PC-9 (cell line): ENCODE measurements at regions not wholly inside any gene's neighbourhood (a gene's known extent, or its start where the extent isn't known, plus 50 kb on each side); places are given as distances from the start of the nearest gene placed in this dataset.
"Not testable (repeated sequence)": the region's sequence is repeated elsewhere in the genome, so short reads cannot be mapped to it uniquely, and the experiment has no call there.

Experiments
- BruUV-seq: library from RNA; stranded (reverse); fragments of 400-500 nt; replicated peaks from 2 replicates; lab custom pipeline; 2021; lab: Mats Ljungman, UMichigan
- CTCF ChIA-PET: fragments of 300-600 bp; sonication (Branson Sonifier 250); formaldehyde crosslinking; loops from one replicate; lab custom pipeline; 2022; ENCODE audit warnings: antibody characterized with exemption; lab: Charles Lee
- POLR2A ChIA-PET: fragments of 300-600 bp; sonication (Branson Sonifier 250); formaldehyde crosslinking; loops from one replicate; lab custom pipeline; 2022; ENCODE audit warnings: antibody characterized with exemption; ENCODE audit not compliant: unreplicated experiment; lab: Charles Lee
- DNase-seq, 2 experiments: peaks; one replicate each; pipeline versions ENCODE4 v3.0.0 to v3.0.0-alpha.2; 2015 to 2022; ENCODE audit warnings: mixed read lengths in 1 of 2
- H2AFZ ChIP-seq: fragments of 200-600 bp; sonication (generic); 2 replicates; pipeline ENCODE4 v1.8.1; 2017; ENCODE audit warnings: antibody characterized with exemption
- H3F3A ChIP-seq: fragments of 200-600 bp; sonication (generic); 2 replicates; pipeline ENCODE4 v1.8.1; 2017; ENCODE audit warnings: antibody characterized with exemption, mild to moderate bottlenecking, low read depth; ENCODE audit not compliant: insufficient read depth
- H3K27ac ChIP-seq: fragments of 200-600 bp; sonication (generic); 2 replicates; pipeline ENCODE4 v1.6.1; 2016; ENCODE audit warnings: mixed run types
- H3K27me3 ChIP-seq: fragments of 200-600 bp; sonication (generic); 2 replicates; pipeline ENCODE4 v1.6.1; 2016; ENCODE audit warnings: low read depth, mixed run types; ENCODE audit not compliant: insufficient read depth
- H3K36me3 ChIP-seq: fragments of 200-600 bp; sonication (generic); 2 replicates; pipeline ENCODE4 v1.6.1; 2016; ENCODE audit warnings: low read depth, mixed run types
- H3K4me1 ChIP-seq: fragments of 200-600 bp; sonication (generic); replicated peaks from 2 replicates; pipeline ENCODE4 v1.6.1; 2016; ENCODE audit warnings: mixed run types; ENCODE audit not compliant: insufficient read depth
- H3K4me2 ChIP-seq: fragments of 200-600 bp; sonication (generic); 2 replicates; pipeline ENCODE4 v1.6.1; 2017; ENCODE audit warnings: mixed run types
- H3K4me3 ChIP-seq: fragments of 200-600 bp; sonication (generic); 2 replicates; pipeline ENCODE4 v1.6.1; 2016; ENCODE audit warnings: mixed run types
- H3K79me2 ChIP-seq: fragments of 200-600 bp; sonication (generic); 2 replicates; pipeline ENCODE4 v1.6.1; 2017; ENCODE audit warnings: low read depth, mixed run types
- H3K9me2 ChIP-seq: fragments of 200-600 bp; sonication (generic); 2 replicates; pipeline ENCODE4 v1.8.1; 2017; ENCODE audit warnings: mild to moderate bottlenecking; ENCODE audit not compliant: insufficient read depth
- H3K9me3 ChIP-seq: fragments of 200-600 bp; sonication (generic); 2 replicates; pipeline ENCODE4 v1.8.1; 2016; ENCODE audit warnings: low read depth; ENCODE audit not compliant: insufficient read depth
- H4K20me1 ChIP-seq: fragments of 200-600 bp; sonication (generic); 2 replicates; pipeline ENCODE4 v1.8.1; 2017; ENCODE audit not compliant: insufficient read depth
- EZH2 ChIP-seq: fragments of 200-600 bp; sonication (generic); IDR thresholded peaks from 2 replicates; pipeline ENCODE4 v1.8.0; 2017; ENCODE audit warnings: antibody characterized with exemption, low read depth
- intact Hi-C: fragments of 100-400 bp; cut with micrococcal nuclease; formaldehyde crosslinking; loops from one replicate; pipeline ENCODE4 v1.10.0; 2022; ENCODE audit not compliant: unreplicated experiment
- TF ChIP-seq, protein P1 (sequence below): fragments of 200-600 bp; sonication (generic); conservative IDR thresholded peaks from 2 replicates; pipeline ENCODE4 v1.6.1; 2017; ENCODE audit warnings: mixed run types, antibody characterized with exemption, mild to moderate bottlenecking, moderate library complexity

GRCh38 chr18:71036783-71037182 is 747.9 kb downstream of the SOCS6 start:
- Histone ChIP-seq H3K27me3 (no peaks in the 10 kb centered on the region), H3K4me2 (peak overlapping the region; percentile 48), H3K27ac (peak overlapping the region; percentile 68), H3F3A (peaks cover 14% of the 10 kb centered on the region; the same call in 1 of the 2 replicates), H4K20me1 (no peaks in the 10 kb centered on the region), H3K9me2 (no peaks in the 10 kb centered on the region), H3K79me2 (no peaks in the 10 kb centered on the region), H3K36me3 (no peaks in the 10 kb centered on the region), H3K4me1 (peaks cover 24% of the 10 kb centered on the region), H2AFZ (peak overlapping the region; percentile 14; the same call in 1 of the 2 replicates), H3K9me3 (no peaks in the 10 kb centered on the region; the same call in 1 of the 2 replicates), H3K4me3 (no peak overlapping the region)
- BruUV-seq, result no TSS peak
- ChIA-PET CTCF (no interaction called here), POLR2A (interaction anchor here (0.5 to 0.6 kb wide), 3 partner anchors 11 to 1834 kb away, joined by 3 read pairs; no protein-coding TSS in a partner anchor)
- DNase-seq, result peak; percentile 3 to 75
- intact Hi-C loops, result no loop called here
- TF ChIP-seq, protein P1, sequence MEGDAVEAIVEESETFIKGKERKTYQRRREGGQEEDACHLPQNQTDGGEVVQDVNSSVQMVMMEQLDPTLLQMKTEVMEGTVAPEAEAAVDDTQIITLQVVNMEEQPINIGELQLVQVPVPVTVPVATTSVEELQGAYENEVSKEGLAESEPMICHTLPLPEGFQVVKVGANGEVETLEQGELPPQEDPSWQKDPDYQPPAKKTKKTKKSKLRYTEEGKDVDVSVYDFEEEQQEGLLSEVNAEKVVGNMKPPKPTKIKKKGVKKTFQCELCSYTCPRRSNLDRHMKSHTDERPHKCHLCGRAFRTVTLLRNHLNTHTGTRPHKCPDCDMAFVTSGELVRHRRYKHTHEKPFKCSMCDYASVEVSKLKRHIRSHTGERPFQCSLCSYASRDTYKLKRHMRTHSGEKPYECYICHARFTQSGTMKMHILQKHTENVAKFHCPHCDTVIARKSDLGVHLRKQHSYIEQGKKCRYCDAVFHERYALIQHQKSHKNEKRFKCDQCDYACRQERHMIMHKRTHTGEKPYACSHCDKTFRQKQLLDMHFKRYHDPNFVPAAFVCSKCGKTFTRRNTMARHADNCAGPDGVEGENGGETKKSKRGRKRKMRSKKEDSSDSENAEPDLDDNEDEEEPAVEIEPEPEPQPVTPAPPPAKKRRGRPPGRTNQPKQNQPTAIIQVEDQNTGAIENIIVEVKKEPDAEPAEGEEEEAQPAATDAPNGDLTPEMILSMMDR, result no peak
- TF ChIP-seq EZH2, result no peak

DNA sequence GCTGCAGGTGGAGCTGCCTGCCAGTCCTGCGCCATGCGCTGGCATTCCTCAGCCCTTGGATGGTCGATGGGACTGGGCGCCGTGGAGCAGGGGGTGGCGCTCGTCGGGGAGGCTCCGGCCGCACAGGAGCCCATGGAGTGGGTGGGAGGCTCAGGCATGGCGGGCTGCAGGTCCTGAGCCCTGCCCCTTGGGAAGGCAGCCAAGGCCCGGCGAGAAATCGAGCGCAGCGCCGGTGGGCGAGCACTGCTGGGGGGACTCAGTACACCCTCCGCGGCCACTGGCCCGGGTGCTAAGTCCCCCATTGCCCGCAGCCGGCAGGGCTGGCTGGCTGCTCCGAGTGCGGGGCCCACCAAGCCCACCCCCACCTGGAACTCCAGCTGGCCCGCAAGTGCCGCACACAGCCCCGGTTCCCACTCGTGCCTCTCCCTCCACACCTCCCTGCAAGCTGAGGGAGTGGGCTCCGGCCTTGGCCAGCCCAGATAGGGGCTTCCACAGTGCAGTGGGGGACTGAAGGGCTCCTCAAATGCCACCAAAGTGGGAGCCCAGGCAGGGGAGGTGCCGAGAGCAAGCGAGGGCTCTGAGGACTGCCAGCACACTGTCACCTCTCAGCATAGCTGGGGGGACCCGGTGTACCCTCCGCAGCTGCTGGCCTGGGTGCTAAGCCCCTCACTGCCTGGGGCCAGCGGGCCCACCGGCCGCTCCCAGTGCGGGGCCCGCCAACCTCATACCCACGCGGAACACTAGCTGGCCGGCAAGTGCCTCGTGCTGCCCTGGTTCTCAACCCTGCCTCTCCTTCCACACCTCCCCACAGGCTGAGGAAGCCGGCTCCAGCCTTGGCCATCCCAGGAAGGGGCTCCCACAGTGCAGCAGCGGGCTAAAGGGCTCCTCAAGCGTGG is 742.7 kb downstream of the SOCS6 start:
- peaks cover 10% of the 10 kb centered on the region for H3K4me1 ChIP-seq
- POLR2A ChIA-PET, H2AFZ ChIP-seq, H3K79me2 ChIP-seq, H3K27ac ChIP-seq, H3K9me2 ChIP-seq, H4K20me1 ChIP-seq, H3K36me3 ChIP-seq, BruUV-seq, CTCF ChIA-PET, DNase-seq, H3K27me3 ChIP-seq, H3K9me3 ChIP-seq, H3F3A ChIP-seq, H3K4me2 ChIP-seq, H3K4me3 ChIP-seq, intact Hi-C loops: not testable (repeated sequence)

DNA sequence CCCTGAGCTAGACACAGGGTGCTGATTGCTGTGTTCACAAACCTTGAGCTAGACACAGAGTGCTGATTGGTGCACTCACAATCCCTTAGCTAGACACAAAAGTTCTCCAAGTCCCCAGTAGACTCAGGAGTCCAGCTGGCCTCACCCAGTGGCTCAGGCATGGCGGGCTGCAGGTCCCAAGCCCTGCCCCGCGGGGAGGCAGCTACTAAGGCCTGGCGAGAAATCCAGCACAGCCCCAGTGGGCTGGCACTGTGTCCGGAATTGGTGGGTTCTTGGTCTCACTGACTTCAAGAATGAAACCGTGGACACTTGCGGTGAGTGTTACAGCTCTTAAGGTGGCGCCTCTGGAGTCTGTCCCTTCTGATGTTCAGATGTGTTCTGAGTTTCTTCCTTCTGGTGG is 741.2 kb downstream of the SOCS6 start:
- H3K4me3 ChIP-seq, H3K27me3 ChIP-seq, H4K20me1 ChIP-seq, H3K9me3 ChIP-seq, H3K79me2 ChIP-seq, DNase-seq, POLR2A ChIA-PET, H3K4me1 ChIP-seq, H3F3A ChIP-seq, H3K36me3 ChIP-seq, H2AFZ ChIP-seq, H3K9me2 ChIP-seq, BruUV-seq, CTCF ChIA-PET, H3K27ac ChIP-seq, intact Hi-C loops, H3K4me2 ChIP-seq: not testable (repeated sequence)

GRCh38 chr18:71028285-71028762 is 739.5 kb downstream of the SOCS6 start:
- Histone ChIP-seq H4K20me1 (no peaks in the 10 kb centered on the region), H3K9me2 (no peaks in the 10 kb centered on the region), H3K27me3 (no peaks in the 10 kb centered on the region), H3K36me3 (no peaks in the 10 kb centered on the region), H3K4me1 (no peaks in the 10 kb centered on the region; the same call in 1 of the 2 replicates), H3K4me2 (no peak overlapping the region), H3K4me3 (no peak overlapping the region), H3K79me2 (no peaks in the 10 kb centered on the region), H2AFZ (0 out of 2 replicates have a peak overlapping the region, but pooled peaks have one; percentile 55), H3K27ac (no peak overlapping the region), H3K9me3 (no peaks in the 10 kb centered on the region; the same call in 1 of the 2 replicates), H3F3A (no peaks in the 10 kb centered on the region)
- ChIA-PET POLR2A (no interaction called here), CTCF (no interaction called here)
- BruUV-seq, result no TSS peak
- DNase-seq, result peak in 1 of 2 experiments; percentile 15
- intact Hi-C loops, result no loop called here
- TF ChIP-seq, protein P1, result no peak
- no peak for TF ChIP-seq EZH2
